ENCODE measurements at regions not wholly inside any gene's neighbourhood (a gene's known extent, or its start where the extent isn't known, plus 50 kb on each side); places are given as distances from the start of the nearest gene placed in this dataset.

DNA sequence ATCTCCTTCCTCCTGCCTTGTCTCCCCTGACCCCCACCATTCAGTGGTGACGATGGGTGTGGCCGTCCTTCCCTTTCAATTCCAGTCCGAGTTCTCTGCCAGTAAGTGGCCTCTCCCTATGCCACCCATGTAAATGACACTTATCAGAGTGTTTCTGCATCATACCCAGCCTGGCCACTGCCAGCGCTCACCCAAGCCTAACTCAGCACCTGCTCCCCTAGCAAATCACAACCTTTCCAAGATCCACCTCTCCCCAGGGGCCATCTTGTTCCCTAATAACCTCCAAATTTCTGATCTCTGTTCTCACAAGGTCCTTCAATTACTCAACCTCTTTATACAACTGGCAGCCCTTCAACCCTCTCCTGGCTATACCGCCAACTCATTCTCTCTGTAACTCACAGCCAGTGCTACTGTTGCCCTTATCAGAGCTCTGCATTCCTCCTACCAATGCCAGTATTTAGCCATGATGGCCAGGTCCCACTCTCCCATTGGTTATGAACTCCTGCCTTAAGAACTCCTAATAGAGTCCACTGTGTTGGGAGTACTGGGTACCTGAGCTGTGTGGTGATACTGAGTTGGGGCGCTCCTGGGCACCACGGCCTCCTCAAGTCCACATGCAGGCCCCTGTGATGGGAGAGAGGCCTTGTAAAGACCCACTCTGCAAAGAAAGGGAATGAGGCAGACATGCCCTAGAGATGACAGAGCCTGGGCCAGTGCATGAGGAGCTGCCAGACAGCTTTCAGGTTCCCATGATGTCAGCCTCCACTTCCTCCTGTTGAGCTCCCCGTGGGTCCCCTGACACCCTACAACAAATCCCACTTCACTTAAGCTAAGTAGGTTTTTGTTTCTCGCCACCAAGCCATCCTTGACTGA is 187.4 kb upstream of the RREB1 start:
- DNase-seq (ENCODE audit: low read depth) = no peak
- no peak overlapping the region for H3K4me3 ChIP-seq (ENCODE audit: low read depth, low read length)
- TF ChIP-seq, protein P1, sequence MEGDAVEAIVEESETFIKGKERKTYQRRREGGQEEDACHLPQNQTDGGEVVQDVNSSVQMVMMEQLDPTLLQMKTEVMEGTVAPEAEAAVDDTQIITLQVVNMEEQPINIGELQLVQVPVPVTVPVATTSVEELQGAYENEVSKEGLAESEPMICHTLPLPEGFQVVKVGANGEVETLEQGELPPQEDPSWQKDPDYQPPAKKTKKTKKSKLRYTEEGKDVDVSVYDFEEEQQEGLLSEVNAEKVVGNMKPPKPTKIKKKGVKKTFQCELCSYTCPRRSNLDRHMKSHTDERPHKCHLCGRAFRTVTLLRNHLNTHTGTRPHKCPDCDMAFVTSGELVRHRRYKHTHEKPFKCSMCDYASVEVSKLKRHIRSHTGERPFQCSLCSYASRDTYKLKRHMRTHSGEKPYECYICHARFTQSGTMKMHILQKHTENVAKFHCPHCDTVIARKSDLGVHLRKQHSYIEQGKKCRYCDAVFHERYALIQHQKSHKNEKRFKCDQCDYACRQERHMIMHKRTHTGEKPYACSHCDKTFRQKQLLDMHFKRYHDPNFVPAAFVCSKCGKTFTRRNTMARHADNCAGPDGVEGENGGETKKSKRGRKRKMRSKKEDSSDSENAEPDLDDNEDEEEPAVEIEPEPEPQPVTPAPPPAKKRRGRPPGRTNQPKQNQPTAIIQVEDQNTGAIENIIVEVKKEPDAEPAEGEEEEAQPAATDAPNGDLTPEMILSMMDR (IDR thresholded peaks at IDR 0.05; ENCODE audit: control insufficient read depth, extremely low read depth, insufficient read depth) = no peak

DNA sequence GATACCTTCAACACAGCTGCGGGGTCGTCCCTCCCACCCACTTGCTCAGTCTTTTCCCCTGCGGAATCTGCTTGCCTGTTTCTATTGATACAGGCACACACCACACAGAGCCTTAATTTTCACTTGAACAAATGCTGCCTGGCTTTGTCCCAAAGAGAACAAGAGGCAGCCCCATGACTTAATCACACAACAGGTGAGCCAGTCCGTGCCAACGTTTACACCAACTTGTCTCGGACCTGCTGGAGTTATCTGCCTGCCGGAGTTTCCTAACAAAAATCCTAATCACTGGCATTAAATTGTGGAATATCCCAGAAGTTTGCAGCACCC is 186.8 kb upstream of the RREB1 start:
- TF ChIP-seq, protein P1 (IDR thresholded peaks at IDR 0.05; ENCODE audit: control insufficient read depth, extremely low read depth, insufficient read depth) = no peak
- H3K4me3 ChIP-seq (ENCODE audit: low read depth, low read length) = no peak overlapping the region
- no peak for DNase-seq (ENCODE audit: low read depth)

DNA sequence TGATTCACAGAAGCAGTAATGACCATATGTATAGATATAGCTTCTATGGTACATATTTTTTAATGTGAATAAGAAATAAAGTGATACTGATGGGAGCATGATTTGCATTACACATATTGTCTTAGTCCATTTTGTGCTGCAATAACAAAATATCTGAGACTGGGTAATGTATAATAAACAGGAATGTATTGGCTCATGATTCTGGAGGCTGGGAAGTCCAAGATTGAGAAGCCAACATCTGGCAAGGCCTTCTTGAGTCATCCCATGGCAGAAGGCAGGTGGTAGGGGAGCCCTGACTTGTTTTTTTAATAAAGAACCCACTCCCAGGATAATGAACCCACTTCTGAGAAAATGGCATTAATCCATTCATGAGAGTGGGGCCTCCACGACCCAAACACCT is 185.6 kb upstream of the RREB1 start:
- no peak overlapping the region for H3K4me3 ChIP-seq (ENCODE audit: low read depth, low read length)
- TF ChIP-seq, protein P1 (IDR thresholded peaks at IDR 0.05; ENCODE audit: control insufficient read depth, extremely low read depth, insufficient read depth) = no peak
- no peak for DNase-seq (ENCODE audit: low read depth)

DNA sequence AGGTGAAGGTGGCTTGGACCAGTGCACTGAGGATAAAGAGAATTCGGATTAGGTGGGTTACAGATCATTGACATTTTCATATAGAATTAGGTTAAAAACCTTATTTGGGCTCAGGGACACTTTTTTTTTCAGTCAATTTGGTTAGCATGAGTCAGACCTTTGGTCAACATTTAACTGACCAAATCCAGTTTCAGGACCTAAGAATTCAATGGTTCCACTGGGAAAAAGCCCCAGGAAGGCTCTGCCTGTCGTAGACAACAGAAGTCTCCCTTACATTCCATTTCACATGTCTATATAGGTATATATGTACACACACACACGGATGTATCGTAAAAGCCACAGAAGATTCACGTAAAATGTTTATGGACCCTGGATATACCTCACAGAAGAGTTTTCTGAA is 184.2 kb upstream of the RREB1 start:
- H3K4me3 ChIP-seq (ENCODE audit: low read depth, low read length) = no peak overlapping the region
- DNase-seq (ENCODE audit: low read depth) = no peak
- TF ChIP-seq, protein P1 (IDR thresholded peaks at IDR 0.05; ENCODE audit: control insufficient read depth, extremely low read depth, insufficient read depth) = no peak

DNA sequence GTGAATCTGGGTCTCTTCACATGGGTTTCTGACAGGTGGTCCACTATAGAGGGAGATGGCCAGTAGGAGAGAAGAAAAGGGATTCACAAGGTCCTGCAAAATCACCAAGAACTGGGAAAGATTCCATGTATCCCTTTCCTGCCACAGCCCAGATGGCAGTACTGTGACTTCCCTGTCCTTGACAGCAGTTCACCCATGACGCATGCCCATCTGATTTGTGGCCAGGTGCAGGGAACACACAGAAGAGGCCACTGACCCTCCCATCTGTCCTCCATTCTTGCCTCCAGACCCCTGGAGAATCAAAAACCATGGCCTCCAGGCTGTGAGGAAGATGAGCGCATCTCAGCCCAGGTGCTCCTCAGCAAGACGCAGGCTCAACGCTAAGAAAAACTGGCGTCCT is 183.1 kb upstream of the RREB1 start:
- no peak overlapping the region for H3K4me3 ChIP-seq (ENCODE audit: low read depth, low read length)
- no peak for DNase-seq (ENCODE audit: low read depth)
- TF ChIP-seq, protein P1 (IDR thresholded peaks at IDR 0.05; ENCODE audit: control insufficient read depth, extremely low read depth, insufficient read depth) = no peak

GRCh38 chr6:6925391-6926164 is 182.2 kb upstream of the RREB1 start:
- no peak for DNase-seq (ENCODE audit: low read depth)
- TF ChIP-seq, protein P1 (IDR thresholded peaks at IDR 0.05; ENCODE audit: control insufficient read depth, extremely low read depth, insufficient read depth) = no peak

More at GRCh38 chr6:6925391-6926164, 182.2 kb upstream of the RREB1 start:
- no peak overlapping the region for H3K4me3 ChIP-seq (ENCODE audit: low read depth, low read length)

All from LNCaP clone FGC (cell line).